Activated CD8-positive, alpha-beta memory T cell treated with anti-CD3 and anti-CD28 coated beads, Interleukin-2, amount 10 ng/mL, durations not matched to agents 7 days and 5 days (primary cell): ENCODE measurements at regions not wholly inside any gene's neighbourhood (a gene's known extent, or its start where the extent isn't known, plus 50 kb on each side); places are given as distances from the start of the nearest gene placed in this dataset.

Source experiments
- ATAC-seq: fragments of 150-1000 bp; cut with Tn5 transposase; one replicate; pipeline ENCODE4 v1.10.0; 2021; ENCODE audit warnings: moderate library complexity
- CTCF ChIA-PET: fragments of 350-600 bp; sonication (Branson Sonifier 250); formaldehyde crosslinking; loops from one replicate; lab custom pipeline; 2021; ENCODE audit warnings: antibody characterized with exemption; lab: Charles Lee
- DNase-seq: peaks from one replicate; pipeline ENCODE4 v3.0.0-alpha.2; 2020
- H3K27ac Mint-ChIP-seq: one replicate; pipeline ENCODE4 v1.8.0; 2021; ENCODE audit warnings: mild to moderate bottlenecking, mixed read lengths
- H3K27me3 Mint-ChIP-seq: one replicate; pipeline ENCODE4 v1.8.0; 2021; ENCODE audit warnings: mixed read lengths
- H3K36me3 Mint-ChIP-seq: one replicate; pipeline ENCODE4 v1.8.0; 2021; ENCODE audit warnings: mild to moderate bottlenecking, mixed read lengths
- H3K4me1 Mint-ChIP-seq: one replicate; pipeline ENCODE4 v1.8.0; 2021; ENCODE audit warnings: mixed read lengths
- H3K4me3 Mint-ChIP-seq: one replicate; pipeline ENCODE4 v1.8.0; 2021; ENCODE audit warnings: mild to moderate bottlenecking, moderate library complexity, mixed read lengths
- H3K9me3 Mint-ChIP-seq: one replicate; pipeline ENCODE4 v1.8.0; 2022; ENCODE audit warnings: low read depth, mixed read lengths

- H3K27ac Mint-ChIP-seq: no peak overlapping the region
- DNase-seq (no peak), ATAC-seq (no peak)
- CTCF ChIA-PET: no interaction called here
- H3K4me1 Mint-ChIP-seq: no peaks in the 10 kb centered on the region
- H3K4me3 Mint-ChIP-seq: no peak overlapping the region
- no peaks in the 10 kb centered on the region for H3K27me3 Mint-ChIP-seq
- no peaks in the 10 kb centered on the region for H3K9me3 Mint-ChIP-seq
- no peaks in the 10 kb centered on the region for H3K36me3 Mint-ChIP-seq
These were observed 262.7 kb upstream of the PHYHIPL start for GRCh38 chr10:58913717-58914116.

- Mint-ChIP-seq H3K27me3 (no peaks in the 10 kb centered on the region), H3K9me3 (no peaks in the 10 kb centered on the region), H3K4me1 (no peaks in the 10 kb centered on the region), H3K27ac (no peak overlapping the region), H3K36me3 (no peaks in the 10 kb centered on the region), H3K4me3 (no peak overlapping the region)
- DNase-seq (no peak), ATAC-seq (no peak)
- CTCF ChIA-PET: no interaction called here
These were observed 257.6 kb upstream of the PHYHIPL start for GRCh38 chr10:58918887-58919286.

- DNase-seq: no peak
- ATAC-seq: no peak
These were observed 256.4 kb upstream of the PHYHIPL start for GRCh38 chr10:58919927-58920654.

GRCh38 chr10:58920655-58921003 lies 255.8 kb upstream of the PHYHIPL start:
- Mint-ChIP-seq H3K36me3 (no peaks in the 10 kb centered on the region), H3K4me3 (no peak overlapping the region)
- CTCF ChIA-PET: interaction anchor here (1.2 kb wide), 1 partner anchor 31 kb away, joined by 3 read pairs; no protein-coding TSS in a partner anchor

More at GRCh38 chr10:58919927-58920654, 256.4 kb upstream of the PHYHIPL start:
- H3K36me3 Mint-ChIP-seq: no peaks in the 10 kb centered on the region
- CTCF ChIA-PET: interaction anchor here (1.2 kb wide), 1 partner anchor 32 kb away, joined by 3 read pairs; no protein-coding TSS in a partner anchor
- no peaks in the 10 kb centered on the region for H3K9me3 Mint-ChIP-seq
- H3K27me3 Mint-ChIP-seq: no peaks in the 10 kb centered on the region
- H3K27ac Mint-ChIP-seq: no peak overlapping the region
- no peaks in the 10 kb centered on the region for H3K4me1 Mint-ChIP-seq
- no peak overlapping the region for H3K4me3 Mint-ChIP-seq

GRCh38 chr10:58921421-58921855 lies 255.0 kb upstream of the PHYHIPL start:
- Mint-ChIP-seq H3K36me3 (no peaks in the 10 kb centered on the region), H3K4me3 (no peak overlapping the region), H3K9me3 (no peaks in the 10 kb centered on the region), H3K27me3 (no peaks in the 10 kb centered on the region), H3K27ac (no peak overlapping the region), H3K4me1 (no peaks in the 10 kb centered on the region)
- CTCF ChIA-PET: no interaction called here
- ATAC-seq (no peak), DNase-seq (no peak)

More at GRCh38 chr10:58920655-58921003, 255.8 kb upstream of the PHYHIPL start:
- no peaks in the 10 kb centered on the region for H3K4me1 Mint-ChIP-seq
- no peaks in the 10 kb centered on the region for H3K9me3 Mint-ChIP-seq
- no peak for DNase-seq
- no peak overlapping the region for H3K27ac Mint-ChIP-seq
- H3K27me3 Mint-ChIP-seq: no peaks in the 10 kb centered on the region
- no peak for ATAC-seq

GRCh38 chr10:58925381-58925780 lies 251.1 kb upstream of the PHYHIPL start:
- CTCF ChIA-PET: no interaction called here
- Mint-ChIP-seq H3K4me3 (no peak overlapping the region), H3K9me3 (no peaks in the 10 kb centered on the region), H3K27me3 (no peaks in the 10 kb centered on the region), H3K4me1 (no peaks in the 10 kb centered on the region), H3K27ac (no peak overlapping the region), H3K36me3 (no peaks in the 10 kb centered on the region)
- DNase-seq: no peak
- ATAC-seq: no peak

GRCh38 chr10:58930500-58930899 lies 245.9 kb upstream of the PHYHIPL start:
- H3K36me3 Mint-ChIP-seq: no peaks in the 10 kb centered on the region
- no peak overlapping the region for H3K27ac Mint-ChIP-seq
- no peaks in the 10 kb centered on the region for H3K27me3 Mint-ChIP-seq
- peaks cover 2% of the 10 kb centered on the region for H3K9me3 Mint-ChIP-seq
- no peaks in the 10 kb centered on the region for H3K4me1 Mint-ChIP-seq
- H3K4me3 Mint-ChIP-seq: no peak overlapping the region
- DNase-seq: no peak
- no peak for ATAC-seq
- CTCF ChIA-PET: no interaction called here

GRCh38 chr10:58932126-58932525 lies 244.3 kb upstream of the PHYHIPL start:
- DNase-seq (no peak), ATAC-seq (no peak)
- CTCF ChIA-PET: no interaction called here

GRCh38 chr10:58932577-58933314 lies 243.7 kb upstream of the PHYHIPL start:
- Mint-ChIP-seq H3K4me1 (no peaks in the 10 kb centered on the region), H3K36me3 (no peaks in the 10 kb centered on the region), H3K27me3 (no peaks in the 10 kb centered on the region), H3K27ac (no peak overlapping the region), H3K9me3 (peaks cover 2% of the 10 kb centered on the region), H3K4me3 (no peak overlapping the region)
- ATAC-seq (no peak), DNase-seq (no peak)
- CTCF ChIA-PET: no interaction called here

More at GRCh38 chr10:58932126-58932525, 244.3 kb upstream of the PHYHIPL start:
- H3K36me3 Mint-ChIP-seq: no peaks in the 10 kb centered on the region
- no peak overlapping the region for H3K4me3 Mint-ChIP-seq
- no peaks in the 10 kb centered on the region for H3K4me1 Mint-ChIP-seq
- H3K9me3 Mint-ChIP-seq: peaks cover 2% of the 10 kb centered on the region
- no peak overlapping the region for H3K27ac Mint-ChIP-seq
- no peaks in the 10 kb centered on the region for H3K27me3 Mint-ChIP-seq

- Mint-ChIP-seq H3K36me3 (no peaks in the 10 kb centered on the region), H3K4me1 (no peaks in the 10 kb centered on the region), H3K27me3 (no peaks in the 10 kb centered on the region), H3K27ac (no peak overlapping the region), H3K4me3 (no peak overlapping the region), H3K9me3 (peaks cover 2% of the 10 kb centered on the region)
- ATAC-seq (no peak), DNase-seq (no peak)
- CTCF ChIA-PET: no interaction called here
These were observed 240.1 kb upstream of the PHYHIPL start for GRCh38 chr10:58936364-58936763.

- no peaks in the 10 kb centered on the region for H3K4me1 Mint-ChIP-seq
These were observed 239.0 kb upstream of the PHYHIPL start for GRCh38 chr10:58937423-58937822.

GRCh38 chr10:58942724-58943123 lies 233.7 kb upstream of the PHYHIPL start:
- CTCF ChIA-PET: no interaction called here
- ATAC-seq: no peak
- H3K36me3 Mint-ChIP-seq: no peaks in the 10 kb centered on the region

More at GRCh38 chr10:58937423-58937822, 239.0 kb upstream of the PHYHIPL start:
- H3K27me3 Mint-ChIP-seq: no peaks in the 10 kb centered on the region
- DNase-seq: no peak
- ATAC-seq: no peak
- no peaks in the 10 kb centered on the region for H3K36me3 Mint-ChIP-seq
- no peaks in the 10 kb centered on the region for H3K9me3 Mint-ChIP-seq
- no peak overlapping the region for H3K4me3 Mint-ChIP-seq
- H3K27ac Mint-ChIP-seq: no peak overlapping the region
- CTCF ChIA-PET: no interaction called here

GRCh38 chr10:58943256-58943890 lies 233.1 kb upstream of the PHYHIPL start:
- DNase-seq: no peak
- CTCF ChIA-PET: no interaction called here
- no peaks in the 10 kb centered on the region for H3K27me3 Mint-ChIP-seq
- no peaks in the 10 kb centered on the region for H3K36me3 Mint-ChIP-seq
- H3K9me3 Mint-ChIP-seq: no peaks in the 10 kb centered on the region
- no peaks in the 10 kb centered on the region for H3K4me1 Mint-ChIP-seq
- no peak overlapping the region for H3K4me3 Mint-ChIP-seq
- no peak for ATAC-seq
- no peak overlapping the region for H3K27ac Mint-ChIP-seq

More at GRCh38 chr10:58942724-58943123, 233.7 kb upstream of the PHYHIPL start:
- H3K27ac Mint-ChIP-seq: no peak overlapping the region
- no peak for DNase-seq
- H3K27me3 Mint-ChIP-seq: no peaks in the 10 kb centered on the region
- no peaks in the 10 kb centered on the region for H3K4me1 Mint-ChIP-seq
- H3K4me3 Mint-ChIP-seq: no peak overlapping the region
- no peaks in the 10 kb centered on the region for H3K9me3 Mint-ChIP-seq
